CD8-positive, alpha-beta memory T cell (primary cell): ENCODE measurements at regions not wholly inside any gene's neighbourhood (a gene's known extent, or its start where the extent isn't known, plus 50 kb on each side); places are given as distances from the start of the nearest gene placed in this dataset.

Experiments
- CTCF ChIA-PET: fragments of 350-600 bp; sonication (Branson Sonifier 250); formaldehyde crosslinking; loops from one replicate; lab custom pipeline; 2021; ENCODE audit warnings: antibody characterized with exemption; lab: Charles Lee
- POLR2A ChIA-PET: fragments of 350-600 bp; sonication (Branson Sonifier 250); formaldehyde crosslinking; loops from one replicate; lab custom pipeline; 2021; ENCODE audit warnings: antibody characterized with exemption; lab: Charles Lee
- DNase-seq, 5 donors: peaks; one replicate each; pipeline versions ENCODE4 v3.0.0 to v3.0.0-alpha.2; 2020 to 2022; ENCODE audit warnings: mixed read lengths in 1 of 5
- H3K27ac ChIP-seq: one replicate; pipeline ENCODE4 v1.7.0; 2013; ENCODE audit warnings: low read depth, mild to moderate bottlenecking, low read length, moderate library complexity
- H3K27me3 ChIP-seq: 2 replicates; pipeline ENCODE4 v1.7.0; 2013; ENCODE audit warnings: low read length, mild to moderate bottlenecking; ENCODE audit not compliant: insufficient read depth, poor library complexity, severe bottlenecking
- H3K36me3 ChIP-seq: 2 replicates; pipeline ENCODE4 v1.7.0; 2013; ENCODE audit warnings: mild to moderate bottlenecking, low read length, moderate library complexity; ENCODE audit not compliant: insufficient read depth
- H3K4me1 ChIP-seq: 2 replicates; pipeline ENCODE4 v1.7.0; 2013; ENCODE audit warnings: mild to moderate bottlenecking, low read length, moderate library complexity; ENCODE audit not compliant: insufficient read depth
- H3K4me3 ChIP-seq: 2 replicates; pipeline ENCODE4 v1.7.0; 2013; ENCODE audit warnings: mild to moderate bottlenecking, low read length
- H3K9me3 ChIP-seq: 2 replicates; pipeline ENCODE4 v1.7.0; 2013; ENCODE audit warnings: mild to moderate bottlenecking, low read length
- H3K27ac Mint-ChIP-seq, 8 donors: one replicate each; pipeline ENCODE4 v1.8.0; 2020 to 2021; ENCODE audit warnings: mixed read lengths in 8 of 8, mild to moderate bottlenecking in 6 of 8, inconsistent platforms in 3 of 8, moderate library complexity in 3 of 8
- H3K27me3 Mint-ChIP-seq, 2 donors: one replicate each; pipeline ENCODE4 v1.8.0; 2020 to 2021; ENCODE audit warnings: mixed read lengths in 2 of 2, mild to moderate bottlenecking in 1 of 2, moderate library complexity in 1 of 2
- H3K36me3 Mint-ChIP-seq, 3 donors: one replicate each; pipeline ENCODE4 v1.8.0; 2020 to 2021; ENCODE audit warnings: mixed read lengths in 3 of 3, inconsistent platforms in 1 of 3, mild to moderate bottlenecking in 1 of 3
- H3K4me1 Mint-ChIP-seq, 3 donors: one replicate each; pipeline ENCODE4 v1.8.0; 2020 to 2021; ENCODE audit warnings: mixed read lengths in 3 of 3, inconsistent platforms in 1 of 3, mild to moderate bottlenecking in 1 of 3
- H3K4me3 Mint-ChIP-seq, 7 donors: one replicate each; pipeline ENCODE4 v1.8.0; 2020 to 2021; ENCODE audit warnings: mixed read lengths in 7 of 7, mild to moderate bottlenecking in 6 of 7, moderate library complexity in 4 of 7, inconsistent platforms in 2 of 7
- H3K9me3 Mint-ChIP-seq, 5 donors: one replicate each; pipeline ENCODE4 v1.8.0; 2020 to 2022; ENCODE audit warnings: mixed read lengths in 5 of 5, mild to moderate bottlenecking in 3 of 5, moderate library complexity in 2 of 5, inconsistent platforms in 1 of 5

DNA sequence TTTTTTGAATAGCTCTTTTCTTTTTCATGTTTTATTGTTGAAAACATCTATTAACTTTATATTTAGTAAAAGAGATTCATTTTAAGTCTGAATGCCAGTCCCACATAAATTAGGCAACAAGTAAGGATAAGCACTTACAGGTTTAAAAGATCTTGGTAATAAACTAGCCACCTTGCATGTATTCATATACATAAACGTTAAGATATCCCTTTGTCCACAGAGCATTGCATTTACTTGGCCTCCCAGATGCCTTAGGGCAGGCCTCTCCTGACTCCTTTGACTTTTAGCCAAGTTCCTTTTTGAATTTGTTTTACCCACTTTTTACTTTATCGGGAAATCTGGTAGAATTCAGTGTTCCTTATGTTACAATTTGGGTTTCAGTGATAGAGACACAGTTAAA, 331.7 kb downstream of the ETNK1 start:
- Histone ChIP-seq H3K27me3 (no peaks in the 10 kb centered on the region), H3K9me3 (no peaks in the 10 kb centered on the region), H3K27ac (no peak overlapping the region), H3K36me3 (no peaks in the 10 kb centered on the region), H3K4me1 (no peaks in the 10 kb centered on the region), H3K4me3 (no peak overlapping the region)
- no peak for DNase-seq
- H3K36me3 Mint-ChIP-seq: no peaks in the 10 kb centered on the region
- no peak overlapping the region for H3K4me3 Mint-ChIP-seq
- peaks cover 0 to 7% (median 2%) of the 10 kb centered on the region in 5 donors for H3K9me3 Mint-ChIP-seq
- POLR2A ChIA-PET: no interaction called here
- no peaks in the 10 kb centered on the region for H3K27me3 Mint-ChIP-seq
- CTCF ChIA-PET: no interaction called here
- no peak overlapping the region for H3K27ac Mint-ChIP-seq
- no peaks in the 10 kb centered on the region for H3K4me1 Mint-ChIP-seq

DNA sequence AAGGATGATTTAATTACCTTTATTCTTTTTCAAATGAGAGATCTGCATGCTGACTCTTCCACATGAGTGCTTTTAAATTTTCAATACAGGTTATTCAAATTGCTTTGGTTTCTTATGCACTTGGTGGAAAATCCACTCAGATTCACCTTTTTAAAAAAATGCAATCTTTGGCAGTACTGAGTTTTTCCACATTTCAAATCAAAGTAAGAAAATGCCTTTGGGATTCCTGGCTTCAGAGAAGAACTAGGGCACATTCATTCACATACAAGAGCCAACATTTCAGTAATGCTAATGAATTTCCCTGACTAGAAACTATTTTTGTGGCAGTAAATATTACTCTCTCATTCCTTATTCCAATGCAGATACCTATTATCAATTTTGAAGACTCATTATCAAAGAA, 342.2 kb downstream of the ETNK1 start:
- no peaks in the 10 kb centered on the region for H3K27me3 ChIP-seq
- no peaks in the 10 kb centered on the region for H3K4me1 ChIP-seq
- Mint-ChIP-seq H3K4me1 (no peaks in the 10 kb centered on the region), H3K27ac (no peak overlapping the region), H3K9me3 (no peaks in the 10 kb centered on the region), H3K27me3 (no peaks in the 10 kb centered on the region), H3K4me3 (no peak overlapping the region), H3K36me3 (no peaks in the 10 kb centered on the region)
- no peaks in the 10 kb centered on the region for H3K36me3 ChIP-seq
- no peak overlapping the region for H3K4me3 ChIP-seq
- DNase-seq: no peak
- ChIA-PET POLR2A (no interaction called here), CTCF (no interaction called here)
- no peaks in the 10 kb centered on the region for H3K9me3 ChIP-seq
- no peak overlapping the region for H3K27ac ChIP-seq

DNA sequence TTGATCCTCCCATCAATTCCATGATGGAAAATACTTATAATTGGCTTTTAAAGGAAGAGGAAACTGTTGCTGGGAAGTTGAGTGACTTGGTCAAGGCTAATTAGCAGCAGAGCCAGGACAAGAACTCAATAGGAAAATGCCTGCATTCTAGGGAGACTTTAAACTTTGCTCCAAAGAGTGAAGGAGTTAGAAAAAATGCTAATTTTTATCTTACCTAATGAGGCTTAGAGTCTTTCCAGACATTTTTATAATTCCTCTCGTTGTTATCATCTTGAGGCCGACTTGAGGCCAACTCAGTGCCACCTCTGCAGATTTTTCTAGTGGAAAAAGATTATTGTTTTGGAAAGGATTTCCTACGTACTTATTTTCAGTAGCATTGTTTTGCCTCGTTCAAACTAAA, 344.6 kb downstream of the ETNK1 start:
- Histone ChIP-seq H3K36me3 (no peaks in the 10 kb centered on the region), H3K9me3 (no peaks in the 10 kb centered on the region), H3K4me3 (no peak overlapping the region), H3K27me3 (no peaks in the 10 kb centered on the region), H3K27ac (no peak overlapping the region), H3K4me1 (no peaks in the 10 kb centered on the region)
- H3K27me3 Mint-ChIP-seq: no peaks in the 10 kb centered on the region
- no peaks in the 10 kb centered on the region for H3K36me3 Mint-ChIP-seq
- no peaks in the 10 kb centered on the region for H3K9me3 Mint-ChIP-seq
- ChIA-PET POLR2A (no interaction called here), CTCF (no interaction called here)
- no peak overlapping the region for H3K4me3 Mint-ChIP-seq
- H3K4me1 Mint-ChIP-seq: no peaks in the 10 kb centered on the region
- no peak overlapping the region for H3K27ac Mint-ChIP-seq
- no peak for DNase-seq

DNA sequence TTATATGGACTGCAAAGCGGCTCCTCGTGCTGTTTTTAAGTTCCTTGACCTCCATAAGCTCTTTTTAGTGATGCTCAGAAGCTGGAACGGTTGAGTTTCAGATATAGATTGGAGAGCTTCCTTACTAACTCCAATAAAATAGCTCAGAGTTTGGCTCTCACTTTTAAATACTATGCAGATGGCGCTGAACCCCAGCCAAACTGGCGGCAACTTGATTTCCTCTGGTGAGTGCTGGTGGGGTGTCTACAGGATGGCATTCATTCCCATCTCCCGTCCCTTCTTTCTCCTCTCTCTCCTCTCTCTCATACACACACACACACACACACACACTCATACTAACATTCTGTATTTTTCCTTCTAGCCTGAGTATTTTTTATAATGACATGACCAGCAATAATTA, 346.3 kb downstream of the ETNK1 start:
- ChIA-PET CTCF (no interaction called here), POLR2A (no interaction called here)
- H3K27me3 ChIP-seq: no peaks in the 10 kb centered on the region
- H3K4me1 Mint-ChIP-seq: no peaks in the 10 kb centered on the region
- H3K4me1 ChIP-seq: no peaks in the 10 kb centered on the region
- no peaks in the 10 kb centered on the region for H3K27me3 Mint-ChIP-seq
- no peaks in the 10 kb centered on the region for H3K9me3 ChIP-seq
- no peak for DNase-seq
- no peaks in the 10 kb centered on the region for H3K36me3 ChIP-seq
- no peaks in the 10 kb centered on the region for H3K9me3 Mint-ChIP-seq
- no peak overlapping the region for H3K4me3 ChIP-seq
- no peak overlapping the region for H3K4me3 Mint-ChIP-seq
- no peak overlapping the region for H3K27ac ChIP-seq
- H3K27ac Mint-ChIP-seq: no peak overlapping the region
- H3K36me3 Mint-ChIP-seq: no peaks in the 10 kb centered on the region

DNA sequence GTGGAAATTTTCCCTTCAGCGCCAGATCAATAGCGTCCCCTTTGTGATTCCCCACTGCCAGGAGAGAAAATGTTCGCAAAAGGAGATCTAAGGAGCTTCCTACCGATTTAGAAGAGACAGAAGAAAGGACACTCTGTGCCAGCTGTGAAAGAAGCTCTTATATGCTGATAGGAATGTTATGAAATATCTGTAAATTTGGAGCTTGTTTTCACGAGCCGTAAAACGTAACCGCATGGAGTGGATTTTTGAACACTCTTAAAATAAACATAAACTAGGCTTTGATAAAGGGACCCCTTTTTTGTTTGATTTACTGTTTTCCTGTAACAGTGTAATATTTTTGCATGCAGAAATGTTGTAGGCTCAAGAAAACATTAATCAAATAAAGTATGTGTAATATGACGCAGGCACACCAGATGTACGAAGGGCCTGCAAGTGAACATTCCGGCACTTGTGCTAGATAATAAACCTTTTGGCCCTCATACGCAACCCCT, 346.8 kb downstream of the ETNK1 start:
- Mint-ChIP-seq H3K4me1 (no peaks in the 10 kb centered on the region), H3K9me3 (no peaks in the 10 kb centered on the region), H3K36me3 (no peaks in the 10 kb centered on the region), H3K4me3 (no peak overlapping the region), H3K27ac (no peak overlapping the region), H3K27me3 (no peaks in the 10 kb centered on the region)
- ChIA-PET CTCF (no interaction called here), POLR2A (no interaction called here)
- no peak for DNase-seq
- Histone ChIP-seq H3K27ac (no peak overlapping the region), H3K27me3 (no peaks in the 10 kb centered on the region), H3K4me3 (no peak overlapping the region), H3K36me3 (no peaks in the 10 kb centered on the region), H3K9me3 (no peaks in the 10 kb centered on the region), H3K4me1 (no peaks in the 10 kb centered on the region)

DNA sequence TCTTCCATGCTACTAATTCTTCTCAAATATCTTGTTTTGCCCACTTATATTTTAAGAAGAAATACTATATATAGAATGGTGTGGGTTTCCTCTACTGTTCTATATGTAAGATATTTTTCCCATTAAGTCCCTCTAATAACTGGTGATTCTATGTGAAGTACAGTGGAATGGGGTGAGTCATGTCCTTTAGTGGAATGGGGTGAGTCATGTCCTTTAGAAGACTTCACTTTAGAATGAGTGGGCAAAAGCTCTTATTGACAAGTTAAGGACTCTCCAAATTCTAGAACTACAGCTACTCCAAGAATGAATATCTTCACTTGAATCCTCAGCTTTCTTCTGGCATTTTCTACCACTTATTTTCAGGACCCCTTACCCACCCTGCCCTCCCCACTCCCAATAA, 349.9 kb downstream of the ETNK1 start:
- peaks cover 0 to 4% of the 10 kb centered on the region in 2 donors for H3K27me3 Mint-ChIP-seq
- no peak overlapping the region for H3K4me3 ChIP-seq
- H3K36me3 ChIP-seq: no peaks in the 10 kb centered on the region
- no peak overlapping the region for H3K27ac Mint-ChIP-seq
- H3K9me3 Mint-ChIP-seq: peaks cover 0 to 2% (median 0%) of the 10 kb centered on the region in 5 donors
- CTCF ChIA-PET: no interaction called here
- H3K27ac ChIP-seq: no peak overlapping the region
- DNase-seq: no peak
- POLR2A ChIA-PET: no interaction called here
- H3K36me3 Mint-ChIP-seq: no peaks in the 10 kb centered on the region
- H3K9me3 ChIP-seq: no peaks in the 10 kb centered on the region
- H3K27me3 ChIP-seq: no peaks in the 10 kb centered on the region
- no peaks in the 10 kb centered on the region for H3K4me1 ChIP-seq
- H3K4me3 Mint-ChIP-seq: no peak overlapping the region
- no peaks in the 10 kb centered on the region for H3K4me1 Mint-ChIP-seq

DNA sequence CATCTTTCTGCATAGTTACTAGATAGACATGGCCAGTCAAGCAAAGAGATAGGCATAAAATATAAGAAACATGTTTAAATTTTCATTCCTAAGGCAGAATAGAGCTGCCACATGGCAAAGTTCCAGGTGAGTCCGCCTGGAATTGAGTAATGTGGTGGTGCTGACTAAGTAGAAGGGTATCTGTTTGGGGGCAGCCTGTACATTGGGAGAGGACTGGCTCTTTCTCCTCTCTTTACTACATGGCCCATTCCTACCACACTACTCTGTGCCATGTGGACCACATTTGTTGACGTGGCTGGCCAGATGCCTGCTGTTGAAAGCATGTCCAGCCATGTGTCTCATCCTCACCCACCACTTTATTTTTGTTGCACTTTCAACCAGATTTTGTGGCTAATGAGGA, 354.0 kb downstream of the ETNK1 start:
- no peak overlapping the region for H3K4me3 Mint-ChIP-seq
- Histone ChIP-seq H3K9me3 (no peaks in the 10 kb centered on the region), H3K36me3 (no peaks in the 10 kb centered on the region), H3K27me3 (no peaks in the 10 kb centered on the region), H3K4me1 (no peaks in the 10 kb centered on the region), H3K4me3 (no peak overlapping the region), H3K27ac (no peak overlapping the region)
- H3K4me1 Mint-ChIP-seq: no peaks in the 10 kb centered on the region
- H3K27me3 Mint-ChIP-seq: peaks cover 0 to 4% of the 10 kb centered on the region in 2 donors
- POLR2A ChIA-PET: no interaction called here
- no peaks in the 10 kb centered on the region for H3K36me3 Mint-ChIP-seq
- H3K9me3 Mint-ChIP-seq: peaks cover 0 to 4% (median 0%) of the 10 kb centered on the region in 5 donors
- CTCF ChIA-PET: no interaction called here
- no peak overlapping the region for H3K27ac Mint-ChIP-seq
- no peak for DNase-seq

DNA sequence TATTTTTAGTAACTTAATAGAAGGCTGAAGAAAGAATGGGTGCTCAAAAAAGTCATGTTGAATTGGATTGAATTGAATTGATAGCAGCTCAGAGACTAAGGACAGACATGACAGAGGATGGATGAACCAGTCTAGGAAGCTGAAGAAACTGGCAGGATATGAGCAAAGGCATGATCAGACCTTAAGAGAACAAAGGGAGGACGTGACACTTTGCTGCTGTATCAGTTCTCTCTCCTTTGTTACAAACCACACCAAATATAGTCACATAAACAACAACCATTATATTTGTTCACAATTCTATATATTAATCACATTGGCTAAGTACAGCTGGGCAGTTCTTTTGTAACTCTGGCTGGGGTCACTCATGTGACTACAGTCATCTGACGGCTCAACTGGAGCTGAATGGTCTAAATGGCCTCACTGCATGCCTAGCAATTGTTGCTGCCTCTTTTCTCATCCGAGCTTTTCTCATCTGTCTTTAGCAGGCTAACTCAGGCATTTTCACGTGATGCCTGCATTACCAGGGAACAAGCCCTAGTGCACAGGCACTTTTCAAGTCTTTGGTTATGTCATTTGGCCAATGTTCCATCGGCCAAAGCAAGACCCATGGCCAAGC, 355.0 kb downstream of the ETNK1 start:
- no peaks in the 10 kb centered on the region for H3K36me3 Mint-ChIP-seq
- Histone ChIP-seq H3K27ac (no peak overlapping the region), H3K9me3 (no peaks in the 10 kb centered on the region), H3K4me3 (no peak overlapping the region), H3K27me3 (no peaks in the 10 kb centered on the region), H3K36me3 (no peaks in the 10 kb centered on the region), H3K4me1 (no peaks in the 10 kb centered on the region)
- no peak for DNase-seq
- ChIA-PET POLR2A (no interaction called here), CTCF (no interaction called here)
- no peaks in the 10 kb centered on the region for H3K4me1 Mint-ChIP-seq
- H3K4me3 Mint-ChIP-seq: no peak overlapping the region
- H3K27me3 Mint-ChIP-seq: peaks cover 0 to 4% of the 10 kb centered on the region in 2 donors
- H3K27ac Mint-ChIP-seq: no peak overlapping the region
- H3K9me3 Mint-ChIP-seq: peaks cover 0 to 4% (median 0%) of the 10 kb centered on the region in 5 donors
